ENCODE measurements at regions not wholly inside any gene's neighbourhood (a gene's known extent, or its start where the extent isn't known, plus 50 kb on each side); places are given as distances from the start of the nearest gene placed in this dataset.
A peak's percentile ranks its signal among the peaks of the same experiment; 100 is the strongest.

GRCh38 chr2:189943009-189943408 is 119.5 kb downstream of the MSTN start:
- Histone ChIP-seq H3K27ac (ENCODE audit: low read depth, low read length) (no peak overlapping the region), H3K4me2 (ENCODE audit: insufficient read depth, low read length) (no peak overlapping the region), H3K27me3 (ENCODE audit: insufficient read depth, low read length) (no peaks in the 10 kb centered on the region), H3K4me1 (ENCODE audit: insufficient read depth, low read length) (no peaks in the 10 kb centered on the region), H3K36me3 (ENCODE audit: insufficient read depth, low read length) (no peaks in the 10 kb centered on the region), H2AFZ (ENCODE audit: low read length) (no peak overlapping the region), H3K4me3 (ENCODE audit: insufficient read depth, low read length) (no peak overlapping the region), H3K9me3 (ENCODE audit: low read depth, low read length) (peaks cover 9% of the 10 kb centered on the region), H4K20me1 (ENCODE audit: insufficient read depth, low read length) (no peaks in the 10 kb centered on the region), H3K79me2 (ENCODE audit: insufficient read depth, low read length) (no peaks in the 10 kb centered on the region)
- DNase-seq (ENCODE audit: insufficient read length, low spot score, missing footprints): no peak
- no peak for TF ChIP-seq CTCF (IDR thresholded peaks at IDR 0.05; ENCODE audit: extremely low read depth, low read depth, low read length)

GRCh38 chr2:189940913-189941312 is 121.6 kb downstream of the MSTN start:
- Histone ChIP-seq H3K4me1 (ENCODE audit: insufficient read depth, low read length) (no peaks in the 10 kb centered on the region), H3K9me3 (ENCODE audit: low read depth, low read length) (peaks cover 9% of the 10 kb centered on the region), H3K27ac (ENCODE audit: low read depth, low read length) (no peak overlapping the region), H3K4me3 (ENCODE audit: insufficient read depth, low read length) (no peak overlapping the region), H3K4me2 (ENCODE audit: insufficient read depth, low read length) (no peak overlapping the region), H3K27me3 (ENCODE audit: insufficient read depth, low read length) (no peaks in the 10 kb centered on the region), H4K20me1 (ENCODE audit: insufficient read depth, low read length) (no peaks in the 10 kb centered on the region), H3K79me2 (ENCODE audit: insufficient read depth, low read length) (no peaks in the 10 kb centered on the region), H2AFZ (ENCODE audit: low read length) (no peak overlapping the region), H3K36me3 (ENCODE audit: insufficient read depth, low read length) (no peaks in the 10 kb centered on the region)
- DNase-seq (ENCODE audit: insufficient read length, low spot score, missing footprints): no peak
- TF ChIP-seq CTCF (IDR thresholded peaks at IDR 0.05; ENCODE audit: extremely low read depth, low read depth, low read length): no peak

DNA sequence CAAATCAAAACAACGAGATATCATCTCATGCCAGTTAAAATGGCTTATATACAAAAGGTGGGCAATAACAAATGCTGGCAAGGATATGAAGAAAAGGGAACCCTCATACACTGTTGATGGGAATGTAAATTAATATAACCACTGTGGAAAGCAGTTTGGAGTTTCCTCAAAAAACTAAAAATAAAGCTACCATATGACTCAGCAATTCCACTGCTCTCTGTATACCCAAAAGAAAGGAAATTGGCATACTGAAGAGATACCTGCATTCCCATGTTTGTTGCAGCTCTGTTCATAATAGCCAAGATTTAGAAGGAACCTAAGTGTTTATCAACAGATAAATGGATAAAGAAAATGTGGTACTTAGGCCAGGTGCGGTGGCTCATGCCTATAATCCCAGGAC is 124.8 kb downstream of the MSTN start:
- DNase-seq (ENCODE audit: insufficient read length, low spot score, missing footprints): no peak
- Histone ChIP-seq H3K79me2 (ENCODE audit: insufficient read depth, low read length) (no peaks in the 10 kb centered on the region), H3K27me3 (ENCODE audit: insufficient read depth, low read length) (no peaks in the 10 kb centered on the region), H3K4me1 (ENCODE audit: insufficient read depth, low read length) (peaks cover 16% of the 10 kb centered on the region), H4K20me1 (ENCODE audit: insufficient read depth, low read length) (no peaks in the 10 kb centered on the region), H2AFZ (ENCODE audit: low read length) (no peak overlapping the region), H3K27ac (ENCODE audit: low read depth, low read length) (no peak overlapping the region), H3K36me3 (ENCODE audit: insufficient read depth, low read length) (no peaks in the 10 kb centered on the region), H3K9me3 (ENCODE audit: low read depth, low read length) (peaks cover 4% of the 10 kb centered on the region), H3K4me2 (ENCODE audit: insufficient read depth, low read length) (no peak overlapping the region), H3K4me3 (ENCODE audit: insufficient read depth, low read length) (no peak overlapping the region)
- TF ChIP-seq CTCF (IDR thresholded peaks at IDR 0.05; ENCODE audit: extremely low read depth, low read depth, low read length): no peak

- Histone ChIP-seq H2AFZ (ENCODE audit: low read length) (no peak overlapping the region), H3K27me3 (ENCODE audit: insufficient read depth, low read length) (no peaks in the 10 kb centered on the region), H4K20me1 (ENCODE audit: insufficient read depth, low read length) (no peaks in the 10 kb centered on the region), H3K4me2 (ENCODE audit: insufficient read depth, low read length) (peak overlapping the region; percentile 19), H3K4me1 (ENCODE audit: insufficient read depth, low read length) (peaks cover 16% of the 10 kb centered on the region), H3K36me3 (ENCODE audit: insufficient read depth, low read length) (no peaks in the 10 kb centered on the region), H3K4me3 (ENCODE audit: insufficient read depth, low read length) (no peak overlapping the region), H3K9me3 (ENCODE audit: low read depth, low read length) (no peaks in the 10 kb centered on the region), H3K79me2 (ENCODE audit: insufficient read depth, low read length) (no peaks in the 10 kb centered on the region), H3K27ac (ENCODE audit: low read depth, low read length) (peak overlapping the region; percentile 74)
- peak; percentile 35 for DNase-seq (ENCODE audit: insufficient read length, low spot score, missing footprints)
- no peak for TF ChIP-seq CTCF (IDR thresholded peaks at IDR 0.05; ENCODE audit: extremely low read depth, low read depth, low read length)
Observed at GRCh38 chr2:189933911-189934399, 128.6 kb downstream of the MSTN start.
